Prostate gland (tissue), 2 donors: ENCODE measurements at regions not wholly inside any gene's neighbourhood (a gene's known extent, or its start where the extent isn't known, plus 50 kb on each side); places are given as distances from the start of the nearest gene placed in this dataset.

Experiments
- DNase-seq: peaks from one replicate; pipeline ENCODE4 v3.0.0-alpha.2; 2019; ENCODE audit warnings: low spot score
- H3K27ac ChIP-seq, 2 donors: fragments of 200-600 bp; sonication (generic); 2 replicates each; pipeline ENCODE4 v1.5.1; 2017 to 2019
- H3K27me3 ChIP-seq: fragments of 200-600 bp; sonication (generic); replicated peaks from 2 replicates; pipeline ENCODE4 v1.5.1; 2019; ENCODE audit not compliant: insufficient read depth
- H3K36me3 ChIP-seq, 2 donors: fragments of 200-600 bp; sonication (generic); 1 replicate in 1 of 2; 2 replicates in 1 of 2; pipeline versions ENCODE4 v1.5.1 to v1.8.1; 2017 to 2019
- H3K4me1 ChIP-seq: fragments of 200-600 bp; sonication (generic); replicated peaks from 2 replicates; pipeline ENCODE4 v1.5.1; 2019
- H3K4me3 ChIP-seq, 2 donors: fragments of 200-600 bp; sonication (generic); 2 replicates each; pipeline ENCODE4 v1.5.1; 2017 to 2019
- H3K9me3 ChIP-seq: fragments of 200-600 bp; sonication (generic); 2 replicates; pipeline ENCODE4 v1.5.1; 2017
- POLR2A ChIP-seq: fragments of 450-650 bp; IDR thresholded peaks from one replicate; pipeline ENCODE4 v1.6.1; 2016; ENCODE audit warnings: antibody characterized with exemption, mild to moderate bottlenecking
- POLR2AphosphoS5 ChIP-seq: sonication (generic); formaldehyde crosslinking; IDR thresholded peaks from one replicate; pipeline ENCODE4 v1.6.1; 2017; ENCODE audit warnings: antibody characterized with exemption
- WGBS: methylation state at CpG from one replicate; pipeline ENCODE4 v1.1.5; 2018; 5-methylcytosine and 5-hydroxymethylcytosine counted together
- intact Hi-C: fragments of 100-400 bp; cut with DNase I; formaldehyde crosslinking; loops from one replicate; pipeline ENCODE4 v1.14.2; 2022
- TF ChIP-seq, protein P1 (sequence below), 4 experiments: fragments of 200-600 bp in 2 of 4; fragments of 450-650 bp in 2 of 4; sonication (generic) in 2 of 4; IDR thresholded peaks; 1 replicate in 3 of 4; 2 replicates in 1 of 4; pipeline ENCODE4 v1.5.1; 2016 to 2019; ENCODE audit warnings: antibody characterized with exemption in 4 of 4, mild to moderate bottlenecking in 2 of 4, moderate library complexity in 2 of 4

DNA sequence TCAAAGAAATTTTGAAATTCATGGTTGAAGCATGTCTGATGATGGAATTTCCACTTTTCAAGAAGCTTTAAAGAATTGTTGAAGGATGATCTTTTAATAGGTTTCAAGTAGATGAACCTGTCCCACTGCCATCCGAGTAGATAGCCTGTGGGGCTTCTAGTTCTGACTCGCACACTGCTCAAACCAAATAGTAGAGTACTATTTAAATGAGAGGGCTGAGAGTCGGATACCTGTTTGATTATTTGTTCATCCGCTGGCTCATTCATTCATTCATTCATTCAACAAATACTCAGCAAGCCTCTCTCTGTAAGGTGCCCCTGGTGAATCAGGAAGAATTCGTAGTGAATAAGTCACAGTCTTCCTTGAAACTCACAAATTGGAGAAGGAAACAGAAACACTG is 108.2 kb upstream of the IRX5 start:
- Histone ChIP-seq H3K9me3 (no peaks in the 10 kb centered on the region), H3K36me3 (no peaks in the 10 kb centered on the region), H3K27ac (no peak overlapping the region), H3K27me3 (no peaks in the 10 kb centered on the region), H3K4me1 (no peaks in the 10 kb centered on the region), H3K4me3 (no peak overlapping the region)
- DNase-seq: no peak
- 40% methylated on average over 5 of the region's 5 CpGs for WGBS
- intact Hi-C loops: no loop called here
- no peak for TF ChIP-seq POLR2AphosphoS5
- no peak for TF ChIP-seq POLR2A
- TF ChIP-seq, protein P1, sequence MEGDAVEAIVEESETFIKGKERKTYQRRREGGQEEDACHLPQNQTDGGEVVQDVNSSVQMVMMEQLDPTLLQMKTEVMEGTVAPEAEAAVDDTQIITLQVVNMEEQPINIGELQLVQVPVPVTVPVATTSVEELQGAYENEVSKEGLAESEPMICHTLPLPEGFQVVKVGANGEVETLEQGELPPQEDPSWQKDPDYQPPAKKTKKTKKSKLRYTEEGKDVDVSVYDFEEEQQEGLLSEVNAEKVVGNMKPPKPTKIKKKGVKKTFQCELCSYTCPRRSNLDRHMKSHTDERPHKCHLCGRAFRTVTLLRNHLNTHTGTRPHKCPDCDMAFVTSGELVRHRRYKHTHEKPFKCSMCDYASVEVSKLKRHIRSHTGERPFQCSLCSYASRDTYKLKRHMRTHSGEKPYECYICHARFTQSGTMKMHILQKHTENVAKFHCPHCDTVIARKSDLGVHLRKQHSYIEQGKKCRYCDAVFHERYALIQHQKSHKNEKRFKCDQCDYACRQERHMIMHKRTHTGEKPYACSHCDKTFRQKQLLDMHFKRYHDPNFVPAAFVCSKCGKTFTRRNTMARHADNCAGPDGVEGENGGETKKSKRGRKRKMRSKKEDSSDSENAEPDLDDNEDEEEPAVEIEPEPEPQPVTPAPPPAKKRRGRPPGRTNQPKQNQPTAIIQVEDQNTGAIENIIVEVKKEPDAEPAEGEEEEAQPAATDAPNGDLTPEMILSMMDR (IDR thresholded peaks at IDR 0.05): no peak

DNA sequence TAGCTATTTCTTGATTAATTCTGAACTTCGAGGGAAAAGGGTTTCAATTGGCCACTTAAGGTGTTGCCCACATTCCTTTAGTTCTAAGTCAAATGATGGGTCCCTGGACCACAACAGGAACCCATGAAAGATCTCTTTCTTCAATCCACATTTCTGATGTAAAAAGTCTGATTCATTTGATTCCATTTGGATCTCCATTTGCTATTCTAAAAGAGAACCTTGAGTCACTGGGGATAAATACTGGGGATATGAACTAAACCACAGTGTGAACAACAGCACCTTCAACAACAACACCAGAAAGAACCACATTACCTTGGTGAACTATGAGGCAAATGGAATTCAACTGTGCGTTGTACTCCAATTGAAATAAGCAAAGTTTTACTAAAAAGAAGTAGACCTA is 108.9 kb upstream of the IRX5 start:
- intact Hi-C loops: no loop called here
- DNase-seq: no peak
- no peak overlapping the region for H3K4me3 ChIP-seq
- TF ChIP-seq, protein P1 (IDR thresholded peaks at IDR 0.05): no peak
- no peak for TF ChIP-seq POLR2A
- no peaks in the 10 kb centered on the region for H3K27me3 ChIP-seq
- H3K27ac ChIP-seq: no peak overlapping the region
- no peaks in the 10 kb centered on the region for H3K9me3 ChIP-seq
- H3K4me1 ChIP-seq: no peaks in the 10 kb centered on the region
- 87% methylated on average over 2 of the region's 2 CpGs for WGBS
- H3K36me3 ChIP-seq: no peaks in the 10 kb centered on the region

DNA sequence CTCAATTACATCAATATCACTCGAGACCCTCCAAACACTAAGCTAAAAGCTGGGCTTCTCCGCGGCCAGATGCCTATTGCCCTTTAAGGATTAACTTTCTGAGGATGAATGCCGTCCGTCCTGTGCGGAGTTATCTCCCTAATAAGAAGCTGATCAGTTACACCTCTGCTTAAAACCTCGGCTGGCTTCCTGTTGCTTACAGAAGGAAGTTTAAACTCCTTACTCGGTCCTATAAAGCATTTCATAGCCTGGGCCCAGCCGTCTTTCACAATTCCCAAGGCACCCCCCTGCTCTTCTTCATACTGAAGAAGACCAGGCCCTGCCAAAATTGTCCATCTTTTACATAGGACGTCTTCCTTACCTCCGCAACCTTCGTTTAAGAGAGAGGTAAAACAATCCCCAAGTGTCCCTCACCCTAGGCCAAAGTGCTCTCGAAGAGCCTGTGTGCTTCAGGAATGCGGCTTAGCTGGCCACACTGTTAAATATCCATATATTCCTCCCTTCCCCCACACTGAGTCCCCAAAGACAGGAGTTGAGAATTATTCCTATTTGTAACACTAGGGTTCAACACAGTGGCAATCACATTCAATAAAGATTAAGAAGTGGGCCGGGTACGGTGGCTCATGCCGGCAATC is 112.6 kb upstream of the IRX5 start:
- no peak for DNase-seq
- no peak overlapping the region for H3K27ac ChIP-seq
- no peaks in the 10 kb centered on the region for H3K36me3 ChIP-seq
- no peaks in the 10 kb centered on the region for H3K4me1 ChIP-seq
- intact Hi-C loops: no loop called here
- no peaks in the 10 kb centered on the region for H3K9me3 ChIP-seq
- no peaks in the 10 kb centered on the region for H3K27me3 ChIP-seq
- TF ChIP-seq POLR2A (no peak), POLR2AphosphoS5 (no peak)
- TF ChIP-seq, protein P1 (IDR thresholded peaks at IDR 0.05): no peak
- no peak overlapping the region for H3K4me3 ChIP-seq
- 73% methylated on average over 17 of the region's 17 CpGs for WGBS

DNA sequence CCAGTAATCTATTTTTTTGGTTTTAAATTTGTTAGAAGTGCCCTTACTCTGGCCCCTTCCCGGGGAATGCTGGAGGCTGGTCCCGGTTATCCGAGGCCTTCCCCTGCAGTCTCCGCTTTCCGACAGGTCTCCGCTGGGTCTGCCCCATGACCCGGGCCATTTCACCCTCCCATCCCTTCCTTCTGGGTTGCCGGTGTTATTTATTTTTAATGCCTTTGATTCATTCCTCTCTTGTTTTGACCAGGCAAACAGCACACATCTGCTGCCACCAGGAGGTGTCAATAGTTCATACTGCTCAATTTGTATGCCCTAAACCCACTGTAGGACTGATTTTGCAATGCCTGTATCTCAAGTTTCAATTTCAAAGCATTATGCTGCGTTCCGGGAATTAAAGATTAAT is 113.2 kb upstream of the IRX5 start:
- Histone ChIP-seq H3K27ac (no peak overlapping the region), H3K4me1 (no peaks in the 10 kb centered on the region), H3K9me3 (no peaks in the 10 kb centered on the region), H3K36me3 (no peaks in the 10 kb centered on the region), H3K4me3 (no peak overlapping the region), H3K27me3 (no peaks in the 10 kb centered on the region)
- TF ChIP-seq POLR2A (no peak), POLR2AphosphoS5 (no peak)
- TF ChIP-seq, protein P1 (IDR thresholded peaks at IDR 0.05): peak in 1 of 4 experiments; percentile 41
- no peak for DNase-seq
- WGBS: 65% methylated on average over 10 of the region's 10 CpGs
- intact Hi-C loops: no loop called here

DNA sequence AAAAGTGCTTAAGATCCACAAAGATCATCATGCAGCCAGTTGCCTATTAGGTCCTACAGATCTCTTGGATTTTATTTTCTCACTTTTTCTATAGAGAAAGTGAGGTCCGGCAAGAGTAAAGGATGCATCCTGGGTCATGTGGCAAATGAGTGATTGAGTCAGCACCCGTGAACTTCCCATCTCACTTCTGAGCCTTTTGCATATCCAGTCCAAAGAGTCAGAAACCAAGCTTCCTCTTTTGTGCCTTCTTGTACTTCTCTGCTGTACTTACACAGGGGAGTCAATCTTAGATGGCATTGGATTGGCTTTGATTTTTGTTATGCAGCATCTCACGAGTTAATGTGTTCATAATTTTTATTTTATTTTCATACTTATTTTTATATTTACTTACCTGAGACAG is 114.2 kb upstream of the IRX5 start:
- no peak for DNase-seq
- no peaks in the 10 kb centered on the region for H3K4me1 ChIP-seq
- H3K27me3 ChIP-seq: no peaks in the 10 kb centered on the region
- H3K27ac ChIP-seq: no peak overlapping the region
- intact Hi-C loops: no loop called here
- H3K36me3 ChIP-seq: no peaks in the 10 kb centered on the region
- no peaks in the 10 kb centered on the region for H3K9me3 ChIP-seq
- WGBS: 71% methylated on average over 3 of the region's 3 CpGs
- TF ChIP-seq, protein P1 (IDR thresholded peaks at IDR 0.05): no peak
- no peak overlapping the region for H3K4me3 ChIP-seq
